GM12865 (cell line): ENCODE measurements at regions not wholly inside any gene's neighbourhood (a gene's known extent, or its start where the extent isn't known, plus 50 kb on each side); places are given as distances from the start of the nearest gene placed in this dataset.
A peak's percentile ranks its signal among the peaks of the same experiment; 100 is the strongest.
"Not testable (repeated sequence)": the region's sequence is repeated elsewhere in the genome, so short reads cannot be mapped to it uniquely, and the experiment has no call there.

Experiments used
- DNase-seq: peaks from one replicate; pipeline ENCODE4 v3.0.0; 2010; ENCODE audit warnings: low read depth
- H3K4me3 ChIP-seq: 2 replicates; pipeline ENCODE4 v1.5.1; 2011; ENCODE audit warnings: mild to moderate bottlenecking, low read depth, low read length, control low read depth
- TF ChIP-seq, protein P1 (sequence below): IDR thresholded peaks from 2 replicates; pipeline ENCODE4 v1.5.1; 2011; ENCODE audit warnings: low read length, control low read depth, low read depth, inconsistent platforms; ENCODE audit not compliant: insufficient read depth; ENCODE audit errors: missing control alignments

DNA sequence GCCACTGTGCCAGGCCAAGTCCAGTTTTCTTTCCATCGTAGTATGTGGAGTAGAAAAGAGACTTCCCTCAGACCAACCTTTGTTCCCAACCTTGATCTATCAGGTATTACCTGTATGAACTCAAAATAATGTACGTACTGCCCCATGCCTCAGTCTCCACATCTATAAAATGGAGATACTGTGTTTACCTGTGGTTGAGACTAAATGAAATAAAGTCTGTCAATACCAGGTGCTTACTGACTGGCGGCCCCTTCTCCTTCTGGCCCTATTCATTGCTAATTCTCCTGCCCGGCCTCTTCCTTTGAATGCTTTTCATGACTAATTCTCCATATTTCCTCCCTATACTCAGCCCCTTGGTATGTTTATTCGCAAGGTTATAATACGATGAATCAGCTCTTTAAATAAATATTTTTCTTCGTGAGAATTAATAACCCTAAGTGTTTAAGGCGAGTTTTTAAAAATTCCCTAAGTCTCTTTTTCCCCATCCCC, 89.6 kb upstream of the BASP1 start:
- TF ChIP-seq, protein P1, sequence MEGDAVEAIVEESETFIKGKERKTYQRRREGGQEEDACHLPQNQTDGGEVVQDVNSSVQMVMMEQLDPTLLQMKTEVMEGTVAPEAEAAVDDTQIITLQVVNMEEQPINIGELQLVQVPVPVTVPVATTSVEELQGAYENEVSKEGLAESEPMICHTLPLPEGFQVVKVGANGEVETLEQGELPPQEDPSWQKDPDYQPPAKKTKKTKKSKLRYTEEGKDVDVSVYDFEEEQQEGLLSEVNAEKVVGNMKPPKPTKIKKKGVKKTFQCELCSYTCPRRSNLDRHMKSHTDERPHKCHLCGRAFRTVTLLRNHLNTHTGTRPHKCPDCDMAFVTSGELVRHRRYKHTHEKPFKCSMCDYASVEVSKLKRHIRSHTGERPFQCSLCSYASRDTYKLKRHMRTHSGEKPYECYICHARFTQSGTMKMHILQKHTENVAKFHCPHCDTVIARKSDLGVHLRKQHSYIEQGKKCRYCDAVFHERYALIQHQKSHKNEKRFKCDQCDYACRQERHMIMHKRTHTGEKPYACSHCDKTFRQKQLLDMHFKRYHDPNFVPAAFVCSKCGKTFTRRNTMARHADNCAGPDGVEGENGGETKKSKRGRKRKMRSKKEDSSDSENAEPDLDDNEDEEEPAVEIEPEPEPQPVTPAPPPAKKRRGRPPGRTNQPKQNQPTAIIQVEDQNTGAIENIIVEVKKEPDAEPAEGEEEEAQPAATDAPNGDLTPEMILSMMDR = no peak

DNA sequence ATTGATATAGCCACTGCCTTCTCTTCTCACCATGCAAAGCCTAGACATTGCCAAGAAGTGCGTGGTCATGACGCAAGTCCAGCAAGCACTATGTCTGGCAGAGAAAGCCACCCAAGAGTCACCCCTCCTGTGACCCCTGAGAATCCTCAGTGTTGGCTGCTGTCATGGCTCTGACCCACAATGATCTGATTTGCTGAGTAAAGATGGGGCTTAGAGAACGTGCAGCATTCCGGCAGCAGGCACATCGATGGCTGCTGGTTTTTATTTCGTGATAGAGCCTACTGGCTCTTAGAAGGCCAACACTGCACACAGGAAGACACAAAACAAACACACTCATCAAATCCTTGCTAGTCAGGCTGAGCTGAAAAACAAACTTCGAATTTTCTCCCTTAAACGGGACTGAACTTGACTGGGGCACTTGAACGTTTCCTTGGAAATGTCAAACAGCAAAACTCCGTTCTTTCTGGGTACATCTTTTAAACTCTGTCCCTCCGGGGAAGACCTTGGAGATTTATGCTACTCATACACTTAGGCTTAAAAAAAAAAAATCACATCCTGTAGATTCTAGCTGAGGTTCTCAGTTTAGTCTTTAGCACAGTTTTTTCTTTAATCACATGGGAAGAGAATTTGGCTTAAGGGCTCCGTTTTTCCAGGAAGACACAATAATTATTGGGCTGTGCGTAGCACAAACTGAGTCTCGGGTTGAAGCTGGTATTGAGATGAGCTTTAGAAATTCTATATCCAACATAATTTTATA, 88.2 kb upstream of the BASP1 start:
- TF ChIP-seq, protein P1 = no peak
- DNase-seq = no peak
- no peak overlapping the region for H3K4me3 ChIP-seq

More for the DNA sequence above, 89.6 kb upstream of the BASP1 start:
- DNase-seq = no peak
- H3K4me3 ChIP-seq = no peak overlapping the region

DNA sequence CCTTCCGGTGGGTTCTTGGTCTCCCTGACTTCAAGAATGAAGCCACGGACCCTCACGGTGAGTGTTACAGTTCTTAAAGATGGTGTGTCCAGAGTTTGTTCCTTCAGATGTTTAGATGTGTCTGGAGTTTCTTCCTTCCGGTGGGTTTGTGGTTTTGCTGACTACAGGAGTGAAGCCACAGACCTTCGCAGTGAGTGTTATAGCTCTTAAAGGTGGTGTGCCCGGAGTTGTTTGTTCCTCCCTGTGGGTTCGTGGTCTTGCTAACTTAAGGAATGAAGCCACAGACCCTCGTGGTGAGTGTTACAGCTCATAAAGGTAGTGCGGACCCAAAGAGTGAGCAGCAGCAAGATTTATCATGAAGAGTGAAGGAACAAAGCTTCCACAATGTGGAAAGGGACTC, 87.1 kb upstream of the BASP1 start:
- not testable (repeated sequence) for H3K4me3 ChIP-seq, DNase-seq

DNA sequence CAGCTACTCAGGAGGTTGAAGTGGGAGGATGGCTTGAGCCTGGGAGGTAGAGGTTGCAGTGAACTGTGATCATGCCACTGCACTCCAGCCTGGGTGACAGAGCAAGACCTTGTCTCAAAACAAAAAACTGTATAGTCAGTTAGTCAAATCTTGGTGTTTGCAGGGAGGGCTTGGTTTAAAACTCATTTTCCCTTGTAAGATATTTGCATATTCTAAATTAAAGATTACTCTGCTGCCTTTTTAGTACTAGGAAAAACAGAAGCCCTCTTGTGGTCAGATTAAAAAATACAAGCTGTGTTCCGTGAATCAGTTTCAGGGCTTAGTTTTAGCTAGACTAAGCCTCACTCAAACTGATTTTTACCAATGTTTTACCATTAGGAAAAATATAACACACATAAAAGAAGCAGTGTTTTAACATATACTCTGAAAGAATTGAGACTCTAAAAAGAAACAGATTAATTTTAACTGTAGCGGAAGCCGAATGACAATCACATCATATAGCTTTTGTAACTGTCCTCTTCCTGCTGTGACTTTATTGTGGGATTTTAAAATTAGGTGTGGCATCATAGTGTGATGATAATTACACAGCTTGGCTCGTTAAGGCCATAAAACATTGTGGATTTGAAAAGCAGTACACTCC, 84.9 kb upstream of the BASP1 start:
- peak; percentile 18 for DNase-seq
- H3K4me3 ChIP-seq = no peak overlapping the region
- TF ChIP-seq, protein P1 = peak; percentile 45

DNA sequence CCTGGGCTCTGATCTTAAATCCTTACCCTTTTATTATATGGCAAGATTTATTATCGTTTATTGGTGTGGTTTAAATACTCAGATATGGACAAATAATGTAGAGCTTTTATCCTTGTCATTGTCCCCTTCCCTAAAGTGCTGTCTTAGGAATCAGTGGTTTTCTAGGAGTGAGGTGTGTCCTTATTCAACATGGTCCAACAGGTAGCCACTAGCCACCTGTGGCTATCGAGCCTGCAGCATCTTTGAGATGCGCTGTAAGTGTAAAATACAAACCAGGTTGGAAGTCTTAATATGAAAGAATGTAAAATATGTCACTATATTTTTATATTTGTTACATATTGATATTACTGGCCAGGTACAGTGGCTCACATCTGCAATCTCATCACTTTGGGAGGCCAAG, 82.4 kb upstream of the BASP1 start:
- H3K4me3 ChIP-seq = no peak overlapping the region
- no peak for DNase-seq
- TF ChIP-seq, protein P1 = no peak

DNA sequence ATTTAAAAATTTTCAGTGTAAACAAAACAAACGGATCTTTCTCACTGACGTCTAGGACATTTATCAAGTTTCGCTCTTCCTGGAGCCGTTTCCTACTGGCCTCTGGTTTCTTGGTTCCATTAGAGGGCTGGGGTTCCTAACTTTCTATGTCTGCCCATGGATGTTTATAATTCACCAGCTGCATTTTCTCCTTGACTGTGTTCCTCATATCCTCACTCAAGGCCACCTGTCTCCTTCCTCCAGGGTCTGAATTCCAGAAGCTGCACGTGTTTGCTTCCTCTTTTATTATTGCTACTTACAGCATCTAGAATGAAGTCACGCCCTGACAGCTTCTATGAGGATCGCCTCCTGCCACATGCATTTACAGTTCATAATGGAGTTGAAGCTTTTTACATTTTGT, 74.1 kb upstream of the BASP1 start:
- TF ChIP-seq, protein P1 = no peak
- DNase-seq = no peak
- no peak overlapping the region for H3K4me3 ChIP-seq

DNA sequence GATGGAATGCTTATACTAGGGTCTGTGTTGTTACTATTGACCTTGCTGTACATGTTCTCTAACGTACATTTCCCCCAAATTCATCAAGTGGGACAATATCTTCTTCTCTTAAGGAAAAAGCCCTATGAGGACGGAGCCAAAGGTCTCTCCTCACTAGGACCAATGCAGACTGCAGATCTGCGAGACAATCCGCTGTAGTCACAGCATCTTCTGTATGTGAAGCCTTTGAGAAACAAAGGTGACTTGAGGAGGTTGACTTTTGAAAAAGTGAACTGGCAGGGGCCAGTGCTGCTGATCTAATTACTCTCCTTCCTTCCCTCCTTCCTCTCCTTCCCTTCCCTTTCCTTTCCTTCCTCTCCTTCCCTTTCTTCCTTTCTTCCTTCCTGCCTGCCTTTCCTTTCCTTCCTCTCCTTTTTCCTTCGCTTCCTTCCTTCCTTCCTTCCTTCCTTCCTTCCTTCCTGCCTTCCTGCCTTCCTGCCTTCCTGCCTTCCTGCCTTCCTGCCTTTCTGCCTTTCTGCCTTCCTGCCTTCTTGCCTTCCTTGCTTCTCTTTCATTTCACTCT, 71.1 kb upstream of the BASP1 start:
- H3K4me3 ChIP-seq = no peak overlapping the region
- DNase-seq = no peak
- TF ChIP-seq, protein P1 = no peak
